RWPE2 (cell line): ENCODE measurements at regions not wholly inside any gene's neighbourhood (a gene's known extent, or its start where the extent isn't known, plus 50 kb on each side); places are given as distances from the start of the nearest gene placed in this dataset.

ENCODE experiments used
- ATAC-seq: fragments of 200-7000 bp; cut with Tn5 transposase; 3 replicates; pipeline ENCODE4 v1.9.1; 2021; ENCODE audit warnings: low read depth
- DNase-seq: peaks from one replicate; pipeline ENCODE4 v3.0.0-alpha.2; 2020; ENCODE audit warnings: low spot score
- H3K27ac ChIP-seq: fragments of 450-650 bp; 2 replicates; pipeline ENCODE4 v1.5.1; 2017; ENCODE audit warnings: mild to moderate bottlenecking; ENCODE audit not compliant: poor library complexity, severe bottlenecking
- H3K27me3 ChIP-seq: fragments of 250-450 bp; sonication (Bioruptor Pico); 2 replicates; pipeline ENCODE4 v1.5.1; 2021; ENCODE audit warnings: mild to moderate bottlenecking, moderate library complexity; ENCODE audit not compliant: insufficient read depth, poor library complexity, severe bottlenecking
- H3K36me3 ChIP-seq: fragments of 250-450 bp; sonication (Bioruptor Pico); 2 replicates; pipeline ENCODE4 v1.5.1; 2020; ENCODE audit warnings: low read depth, mild to moderate bottlenecking, moderate library complexity
- H3K4me1 ChIP-seq: fragments of 250-450 bp; sonication (Bioruptor Pico); 2 replicates; pipeline ENCODE4 v1.5.1; 2021; ENCODE audit warnings: mild to moderate bottlenecking, moderate library complexity; ENCODE audit not compliant: insufficient read depth, poor library complexity, severe bottlenecking
- H3K4me3 ChIP-seq: fragments of 250-450 bp; sonication (Bioruptor Pico); 2 replicates; pipeline ENCODE4 v1.5.1; 2021; ENCODE audit warnings: mild to moderate bottlenecking, moderate library complexity; ENCODE audit not compliant: severe bottlenecking
- H3K9me3 ChIP-seq: fragments of 250-450 bp; sonication (Bioruptor Pico); 2 replicates; pipeline ENCODE4 v1.5.1; 2021; ENCODE audit warnings: mild to moderate bottlenecking, moderate library complexity; ENCODE audit not compliant: severe bottlenecking
- TF ChIP-seq, protein P1 (sequence below): fragments of 450-650 bp; IDR thresholded peaks from one replicate; pipeline ENCODE4 v1.5.1; 2017; ENCODE audit warnings: mild to moderate bottlenecking, moderate library complexity; ENCODE audit not compliant: poor library complexity, severe bottlenecking

DNA sequence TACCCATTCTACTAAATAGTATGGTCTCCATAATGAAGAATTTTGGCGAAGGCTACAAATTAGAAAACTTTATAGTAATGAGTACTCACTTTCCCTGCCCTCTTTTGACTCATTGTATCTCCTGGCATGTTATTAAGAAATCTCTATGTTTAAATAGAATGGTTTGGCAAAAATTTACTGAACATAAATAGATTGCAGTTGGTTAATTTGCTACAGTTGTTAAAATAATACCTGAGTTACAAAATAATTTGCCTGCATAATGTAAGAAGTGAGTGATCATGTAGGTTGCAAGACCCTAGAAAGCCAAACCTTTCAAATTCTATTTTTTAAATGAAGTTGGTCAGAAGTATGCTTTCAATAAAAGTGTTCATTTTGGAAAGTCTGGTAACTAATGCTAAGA, 176.8 kb upstream of the AHR start:
- TF ChIP-seq, protein P1, sequence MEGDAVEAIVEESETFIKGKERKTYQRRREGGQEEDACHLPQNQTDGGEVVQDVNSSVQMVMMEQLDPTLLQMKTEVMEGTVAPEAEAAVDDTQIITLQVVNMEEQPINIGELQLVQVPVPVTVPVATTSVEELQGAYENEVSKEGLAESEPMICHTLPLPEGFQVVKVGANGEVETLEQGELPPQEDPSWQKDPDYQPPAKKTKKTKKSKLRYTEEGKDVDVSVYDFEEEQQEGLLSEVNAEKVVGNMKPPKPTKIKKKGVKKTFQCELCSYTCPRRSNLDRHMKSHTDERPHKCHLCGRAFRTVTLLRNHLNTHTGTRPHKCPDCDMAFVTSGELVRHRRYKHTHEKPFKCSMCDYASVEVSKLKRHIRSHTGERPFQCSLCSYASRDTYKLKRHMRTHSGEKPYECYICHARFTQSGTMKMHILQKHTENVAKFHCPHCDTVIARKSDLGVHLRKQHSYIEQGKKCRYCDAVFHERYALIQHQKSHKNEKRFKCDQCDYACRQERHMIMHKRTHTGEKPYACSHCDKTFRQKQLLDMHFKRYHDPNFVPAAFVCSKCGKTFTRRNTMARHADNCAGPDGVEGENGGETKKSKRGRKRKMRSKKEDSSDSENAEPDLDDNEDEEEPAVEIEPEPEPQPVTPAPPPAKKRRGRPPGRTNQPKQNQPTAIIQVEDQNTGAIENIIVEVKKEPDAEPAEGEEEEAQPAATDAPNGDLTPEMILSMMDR = no peak
- no peak for DNase-seq
- H3K4me1 ChIP-seq = peaks cover 18% of the 10 kb centered on the region
- no peak overlapping the region for H3K4me3 ChIP-seq
- ATAC-seq = no peak
- H3K9me3 ChIP-seq = no peaks in the 10 kb centered on the region
- H3K36me3 ChIP-seq = no peaks in the 10 kb centered on the region
- H3K27me3 ChIP-seq = no peaks in the 10 kb centered on the region
- H3K27ac ChIP-seq = no peak overlapping the region

DNA sequence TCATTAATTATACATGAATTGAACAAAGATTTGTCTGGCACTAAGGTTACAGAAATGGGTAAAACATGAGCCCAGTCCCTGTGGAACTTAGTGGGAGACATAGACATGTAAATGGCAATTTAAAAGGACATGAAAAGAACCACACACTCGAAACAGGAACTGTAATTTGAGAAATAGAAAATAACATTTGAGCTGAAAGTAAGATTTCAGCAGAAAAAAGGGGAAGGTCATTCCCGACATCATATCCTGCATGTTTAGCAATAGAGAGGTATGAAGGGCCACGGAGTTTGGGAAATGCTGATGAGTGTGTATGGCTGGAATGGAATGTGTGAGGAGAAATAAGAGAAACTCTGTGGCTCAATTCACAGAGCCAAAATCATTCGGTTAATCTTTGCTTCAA, 175.4 kb upstream of the AHR start:
- Histone ChIP-seq H3K4me3 (no peak overlapping the region), H3K27ac (peak overlapping the region; percentile 18), H3K9me3 (no peaks in the 10 kb centered on the region), H3K4me1 (peaks cover 18% of the 10 kb centered on the region), H3K27me3 (no peaks in the 10 kb centered on the region), H3K36me3 (no peaks in the 10 kb centered on the region)
- TF ChIP-seq, protein P1 = no peak
- ATAC-seq (peak; percentile 93), DNase-seq (no peak)

DNA sequence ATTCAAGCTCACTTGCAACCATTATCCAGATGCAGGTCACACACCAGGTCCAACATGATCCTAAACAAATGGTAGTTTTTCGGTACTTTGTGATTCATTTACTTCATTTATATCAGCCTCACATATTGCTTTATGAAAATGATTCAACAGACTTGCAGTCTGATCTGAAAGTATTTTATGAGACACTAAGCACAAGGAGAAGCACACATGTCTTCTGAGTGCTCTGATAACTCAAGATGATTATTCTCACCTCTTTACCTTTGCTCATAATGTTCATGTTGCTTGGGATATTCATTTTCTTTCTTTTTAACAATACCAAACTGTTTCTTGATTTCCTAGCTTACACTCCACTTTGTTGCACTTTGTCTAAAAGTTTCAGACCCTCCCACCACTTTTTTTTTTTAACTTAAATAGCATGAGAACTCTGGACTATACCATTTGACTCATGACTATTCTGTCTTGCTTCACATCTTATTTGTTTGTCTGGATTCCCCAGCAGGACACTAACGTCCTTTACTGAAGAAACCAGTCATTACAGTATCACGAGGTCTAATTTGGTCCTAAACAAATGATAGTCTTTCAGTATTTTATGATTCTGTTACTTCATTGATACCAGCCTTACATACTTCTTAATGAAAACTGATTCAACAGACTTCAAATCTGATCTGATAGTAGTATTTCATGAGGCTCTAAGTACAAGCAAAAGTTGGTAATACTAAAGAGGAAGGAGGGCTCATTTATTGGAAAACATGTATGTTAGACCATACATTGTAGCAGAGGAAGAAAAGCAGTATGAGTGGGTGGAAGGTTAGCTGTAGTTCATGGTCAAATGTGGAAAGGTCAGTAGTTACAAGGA, 171.8 kb upstream of the AHR start:
- Histone ChIP-seq H3K4me3 (no peak overlapping the region), H3K36me3 (no peaks in the 10 kb centered on the region), H3K27me3 (no peaks in the 10 kb centered on the region), H3K4me1 (peaks cover 20% of the 10 kb centered on the region), H3K27ac (no peak overlapping the region), H3K9me3 (no peaks in the 10 kb centered on the region)
- DNase-seq (no peak), ATAC-seq (no peak)
- TF ChIP-seq, protein P1 = no peak

DNA sequence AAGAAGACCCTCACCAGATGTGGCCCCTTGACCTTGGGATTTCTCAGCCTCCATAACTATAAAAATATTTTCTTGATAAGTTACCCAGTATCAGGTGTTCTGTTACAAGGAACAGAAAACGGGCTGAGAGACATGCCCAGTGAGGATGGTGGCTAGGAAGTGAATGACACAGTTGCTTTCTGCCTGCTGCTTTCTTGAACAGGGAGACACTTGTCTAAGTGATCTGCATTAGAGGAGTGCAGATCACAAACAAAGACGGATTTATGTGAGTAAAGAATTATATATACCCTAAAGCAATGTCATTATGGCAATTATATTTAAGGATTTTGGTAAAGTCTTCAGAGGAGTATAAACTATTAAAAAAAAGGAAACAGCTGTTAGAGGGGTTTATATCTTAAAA, 169.2 kb upstream of the AHR start:
- peaks cover 2% of the 10 kb centered on the region for H3K4me1 ChIP-seq
- no peak overlapping the region for H3K4me3 ChIP-seq
- TF ChIP-seq, protein P1 = no peak

More for the DNA sequence above, 169.2 kb upstream of the AHR start:
- DNase-seq (no peak), ATAC-seq (no peak)
- Histone ChIP-seq H3K27ac (no peak overlapping the region), H3K36me3 (no peaks in the 10 kb centered on the region), H3K9me3 (no peaks in the 10 kb centered on the region), H3K27me3 (no peaks in the 10 kb centered on the region)
